Middle frontal gyrus (tissue), 1 donor: ENCODE measurements at regions not wholly inside any gene's neighbourhood (a gene's known extent, or its start where the extent isn't known, plus 50 kb on each side); places are given as distances from the start of the nearest gene placed in this dataset.
"Not testable (repeated sequence)": the region's sequence is repeated elsewhere in the genome, so short reads cannot be mapped to it uniquely, and the experiment has no call there.

Source experiments
- DNase-seq: peaks from one replicate; pipeline ENCODE4 v3.0.0-alpha.2; 2015; ENCODE audit warnings: low spot score; ENCODE audit errors: extremely low spot score

GRCh38 chr6:27773542-27774263 lies 138.5 kb downstream of the OR2B2 start:
- not testable (repeated sequence) for DNase-seq

- peak; percentile 48 for DNase-seq
Measured at GRCh38 chr6:27772261-27773001, 139.8 kb downstream of the OR2B2 start.

DNA sequence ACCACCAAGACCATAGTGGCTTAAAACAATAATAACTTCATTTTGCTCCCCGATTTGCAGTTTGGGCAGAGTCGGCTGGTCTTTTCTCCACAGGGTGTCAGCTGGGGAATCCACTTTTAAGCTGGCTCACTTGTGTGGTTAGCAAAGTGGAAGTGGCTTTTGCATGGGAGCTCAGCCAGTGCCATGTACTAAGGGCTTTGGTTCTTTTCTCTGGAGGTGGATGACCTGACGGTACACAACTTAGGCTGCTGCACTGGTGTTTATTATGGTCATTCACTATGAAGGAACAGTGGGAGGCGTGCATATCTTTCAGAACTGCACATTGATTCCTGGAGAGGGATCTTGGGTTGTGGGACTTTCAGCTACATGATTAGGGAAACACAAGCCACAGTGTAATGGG lies 141.0 kb downstream of the OR2B2 start:
- DNase-seq = no peak

- no peak for DNase-seq
Measured at GRCh38 chr6:27770724-27771123, 141.5 kb downstream of the OR2B2 start.

DNA sequence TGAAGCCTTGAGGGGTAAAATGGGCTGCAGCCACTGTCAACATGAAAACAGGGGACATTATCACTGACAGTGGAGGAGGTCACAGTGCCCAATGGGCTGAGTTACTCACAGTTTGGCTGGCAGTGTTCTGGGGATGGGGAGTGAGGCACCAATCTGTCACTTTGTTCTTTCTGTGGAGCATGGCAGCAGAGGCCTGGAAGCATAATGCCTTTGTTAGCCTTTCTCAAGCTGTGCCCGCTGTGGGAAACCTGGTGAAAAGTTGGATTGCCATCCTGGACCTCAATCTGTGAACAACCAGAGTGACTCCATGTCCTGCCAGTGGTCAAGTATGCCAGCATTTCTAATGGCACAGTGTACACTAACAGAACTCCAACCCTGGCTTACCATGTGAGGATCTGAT lies 143.6 kb downstream of the OR2B2 start:
- no peak for DNase-seq

DNA sequence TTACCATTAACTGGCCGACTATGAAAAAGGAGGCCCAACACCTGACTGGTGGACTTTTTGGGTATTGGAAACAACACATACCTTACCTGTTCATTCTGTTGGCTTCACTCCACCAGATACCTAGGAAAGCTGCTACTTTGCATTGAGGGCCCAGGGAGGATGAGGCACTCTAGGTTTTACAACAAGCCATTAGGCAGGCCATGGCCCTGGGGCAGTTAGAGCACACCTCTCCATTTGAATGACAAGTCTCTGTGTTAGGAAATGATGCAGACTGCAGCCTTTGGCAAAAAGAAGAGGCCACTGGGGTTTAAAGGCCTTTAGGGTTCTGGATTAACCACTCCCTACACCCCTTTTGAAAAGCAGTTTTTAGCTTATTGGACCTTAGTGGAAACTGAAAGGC lies 144.3 kb downstream of the OR2B2 start:
- DNase-seq = no peak

- no peak for DNase-seq
Measured at GRCh38 chr6:27766405-27766804, 145.8 kb downstream of the OR2B2 start.

GRCh38 chr6:27765028-27765590 lies 147.1 kb downstream of the OR2B2 start:
- DNase-seq = no peak

GRCh38 chr6:27761391-27761790 lies 150.8 kb downstream of the OR2B2 start:
- no peak for DNase-seq

DNA sequence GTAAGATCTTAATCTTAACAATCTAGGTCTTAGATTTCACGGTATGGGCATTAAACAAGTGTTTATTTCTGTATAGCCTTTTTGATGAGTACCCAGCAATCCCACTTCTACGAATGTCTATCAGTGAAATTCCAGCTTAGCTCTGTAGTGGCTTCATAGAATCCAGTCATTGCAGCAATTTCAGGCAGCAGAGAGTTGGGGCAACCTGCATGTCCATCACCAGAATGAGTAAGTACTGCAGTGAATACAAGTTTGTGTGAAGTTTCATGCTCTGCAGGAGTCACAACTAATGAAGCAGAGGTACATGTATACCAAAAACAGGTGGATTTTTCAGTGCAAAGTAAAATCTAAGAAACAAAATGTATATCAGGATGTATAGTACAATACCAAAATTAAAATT lies 151.7 kb downstream of the OR2B2 start:
- no peak for DNase-seq

GRCh38 chr6:27759930-27760329 lies 152.3 kb downstream of the OR2B2 start:
- no peak for DNase-seq

- no peak for DNase-seq
Measured at GRCh38 chr6:27758491-27758890, 153.7 kb downstream of the OR2B2 start.

- no peak for DNase-seq
Measured at GRCh38 chr6:27757307-27757706, 154.9 kb downstream of the OR2B2 start.

- DNase-seq = no peak
Measured at GRCh38 chr6:27755768-27756167, 156.4 kb downstream of the OR2B2 start.

GRCh38 chr6:27754408-27754782 lies 157.8 kb downstream of the OR2B2 start:
- DNase-seq = no peak

DNA sequence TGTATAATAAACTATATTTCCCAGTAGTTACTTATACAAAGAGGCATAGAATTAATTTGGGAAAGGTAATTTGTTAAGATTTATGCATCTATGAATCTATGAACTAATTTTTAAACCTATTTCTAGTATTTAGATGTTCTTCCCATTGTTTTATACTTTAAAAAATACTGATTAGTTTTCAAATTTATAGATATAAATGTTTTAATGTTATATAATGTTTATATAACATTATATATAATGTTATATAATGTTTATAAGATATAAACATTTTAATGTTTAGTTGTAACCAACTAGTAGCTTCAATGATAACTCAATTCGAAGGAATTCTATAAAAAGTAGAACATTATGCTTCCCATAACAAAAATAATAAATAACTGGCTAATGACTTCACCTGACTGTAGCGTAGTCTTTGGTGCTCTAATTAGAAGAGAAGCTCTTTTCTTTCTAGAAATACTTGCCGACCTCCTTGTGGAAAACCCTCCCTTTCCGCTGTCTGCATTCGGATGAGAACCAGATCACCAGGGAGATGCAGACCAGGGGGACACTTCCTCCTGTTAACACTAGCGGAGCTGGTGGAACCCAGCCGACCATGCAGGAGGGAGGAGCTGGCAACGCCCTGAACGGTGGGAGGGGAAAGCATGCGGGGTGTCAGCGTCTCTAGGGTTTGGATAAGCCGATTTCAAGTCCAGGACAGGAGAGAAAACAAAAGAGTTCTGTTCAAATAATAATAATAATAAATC lies 158.4 kb downstream of the OR2B2 start:
- peak; percentile 49 for DNase-seq

DNA sequence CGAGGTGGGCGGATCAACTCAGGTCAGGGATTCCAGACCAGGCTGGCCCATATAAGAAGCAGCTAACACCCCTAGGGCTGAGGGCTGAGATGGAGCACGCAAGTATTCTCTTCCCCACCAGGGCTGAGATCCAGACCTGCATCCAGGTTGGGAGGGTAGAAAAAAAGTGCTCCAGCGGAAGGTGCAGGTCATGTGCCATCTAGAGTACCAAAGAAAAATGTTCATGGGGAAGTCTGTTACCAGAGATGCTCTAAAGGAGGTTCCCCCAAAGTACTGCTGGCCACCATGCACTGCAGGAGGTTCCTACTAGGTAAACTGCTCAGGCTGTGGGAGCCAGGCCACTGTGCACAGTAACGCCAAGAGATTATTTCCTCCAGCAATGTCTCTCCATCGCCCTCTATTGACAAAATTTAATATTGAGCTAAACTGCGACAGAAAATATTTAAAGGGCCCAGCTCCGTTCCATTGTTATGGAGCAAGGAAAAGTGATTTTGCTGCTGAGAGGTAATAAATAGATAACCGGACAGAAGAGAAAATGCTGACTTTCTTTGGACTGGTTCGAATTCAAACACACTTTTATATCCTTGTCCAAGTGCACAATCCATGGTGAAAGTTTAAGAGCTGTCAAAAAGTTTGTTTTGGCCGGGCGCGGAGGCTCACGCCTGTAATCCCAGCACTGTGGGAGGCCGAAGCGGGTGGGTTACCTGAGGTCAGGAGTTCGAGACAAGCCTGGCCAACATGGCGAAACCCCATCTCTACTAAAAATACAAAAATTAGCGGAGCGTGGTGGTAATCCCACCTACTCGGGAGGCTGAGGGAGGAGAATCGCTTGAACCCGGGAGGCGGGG lies 159.9 kb downstream of the OR2B2 start:
- DNase-seq = peak; percentile 79

GRCh38 chr6:27748661-27749060 lies 163.5 kb downstream of the OR2B2 start:
- no peak for DNase-seq

GRCh38 chr6:27747637-27748036 lies 164.6 kb downstream of the OR2B2 start:
- no peak for DNase-seq

DNA sequence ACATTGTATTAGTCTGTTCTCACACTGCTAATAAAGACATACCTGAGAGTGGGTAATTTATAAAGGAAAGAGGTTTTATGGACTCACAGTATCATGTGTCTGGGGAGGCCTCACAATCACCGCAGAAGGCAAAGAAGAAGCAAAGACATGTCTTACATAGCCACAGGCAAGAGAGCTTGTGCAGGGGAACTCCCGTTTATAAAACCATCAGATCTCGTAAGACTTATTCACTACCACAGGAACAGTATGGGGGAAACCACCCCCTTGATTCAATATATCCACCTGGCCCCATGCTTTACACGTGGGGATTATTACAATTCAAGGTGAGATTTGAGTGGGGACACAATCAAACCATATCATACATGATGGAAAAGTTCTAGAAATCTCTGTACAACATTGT lies 165.3 kb downstream of the OR2B2 start:
- DNase-seq = not testable (repeated sequence)

- DNase-seq = no peak
Measured at GRCh38 chr6:27743787-27744186, 168.4 kb downstream of the OR2B2 start.
